H1 (cell line): ENCODE measurements at regions not wholly inside any gene's neighbourhood (a gene's known extent, or its start where the extent isn't known, plus 50 kb on each side); places are given as distances from the start of the nearest gene placed in this dataset.

ENCODE experiments used
- CTCF ChIA-PET: fragments of 300-600 bp; sonication (Branson Sonifier 250); formaldehyde crosslinking; loops from one replicate; lab custom pipeline; 2021; ENCODE audit not compliant: partially characterized antibody; lab: Charles Lee
- POLR2A ChIA-PET: fragments of 300-600 bp; sonication (Branson Sonifier 250); formaldehyde crosslinking; loops from one replicate; lab custom pipeline; 2021; ENCODE audit warnings: inconsistent platforms; ENCODE audit not compliant: partially characterized antibody; lab: Charles Lee
- DNase-seq, 2 experiments: peaks; one replicate each; pipeline versions ENCODE4 v3.0.0 to v3.0.0-alpha.2; 2010 to 2022; ENCODE audit warnings: low spot score in 2 of 2, low read depth in 1 of 2, mixed read lengths in 1 of 2
- FAIRE-seq: peaks from 2 replicates; lab custom pipeline; 2011; peaks lifted over from hg19 to GRCh38; lab: Jason Lieb, UNC
- H2AFZ ChIP-seq: 2 replicates; pipeline ENCODE4 v1.8.1; 2012; ENCODE audit warnings: low read length, inconsistent platforms
- H2AK5ac ChIP-seq: 2 replicates; pipeline ENCODE4 v1.6.1; 2013; ENCODE audit warnings: low read depth, low read length
- H2BK120ac ChIP-seq: replicated peaks from 2 replicates; pipeline ENCODE3; 2013; ENCODE audit warnings: low read depth, low read length, inconsistent platforms
- H2BK12ac ChIP-seq: 2 replicates; pipeline ENCODE4 v1.6.1; 2013; ENCODE audit warnings: low read depth, low read length
- H2BK15ac ChIP-seq: 2 replicates; pipeline ENCODE4 v1.6.1; 2013; ENCODE audit warnings: low read length
- H2BK20ac ChIP-seq: 2 replicates; pipeline ENCODE4 v1.6.1; 2013; ENCODE audit warnings: low read length
- H2BK5ac ChIP-seq: 2 replicates; pipeline ENCODE4 v1.6.1; 2013; ENCODE audit warnings: low read depth, low read length
- H3K14ac ChIP-seq: 2 replicates; pipeline ENCODE4 v1.6.1; 2013; ENCODE audit warnings: inconsistent platforms; ENCODE audit not compliant: insufficient read length
- H3K18ac ChIP-seq: 2 replicates; pipeline ENCODE4 v1.6.1; 2013; ENCODE audit warnings: low read length; ENCODE audit errors: extremely low read depth
- H3K23ac ChIP-seq: 2 replicates; pipeline ENCODE4 v1.6.1; 2013; ENCODE audit warnings: inconsistent platforms; ENCODE audit not compliant: insufficient read length
- H3K23me2 ChIP-seq: 2 replicates; pipeline ENCODE4 v1.6.1; 2013; ENCODE audit warnings: low read depth, low read length
- H3K27ac ChIP-seq: 2 replicates; pipeline ENCODE4 v1.6.1; 2011; ENCODE audit warnings: low read depth, low read length, inconsistent platforms
- H3K27me3 ChIP-seq, 4 experiments: replicated peaks in 1 of 4; 1 replicate in 1 of 4; 2 replicates in 3 of 4; pipeline versions ENCODE4 v1.6.1 to v1.8.1; 2011 to 2013; ENCODE audit warnings: low read length in 3 of 4, mild to moderate bottlenecking in 3 of 4, inconsistent platforms in 2 of 4, mixed read lengths in 2 of 4, moderate library complexity in 1 of 4; ENCODE audit not compliant: control insufficient read depth in 3 of 4, insufficient read depth in 3 of 4; ENCODE audit errors: extremely low read depth in 1 of 4
- H3K36me3 ChIP-seq, 4 experiments: 2 replicates each; pipeline versions ENCODE4 v1.6.1 to v1.8.1; 2011 to 2013; ENCODE audit warnings: mild to moderate bottlenecking in 4 of 4, low read length in 3 of 4, moderate library complexity in 2 of 4, control low read depth in 1 of 4, inconsistent platforms in 1 of 4; ENCODE audit not compliant: insufficient read depth in 4 of 4, control insufficient read depth in 2 of 4
- H3K4ac ChIP-seq: replicated peaks from 2 replicates; pipeline ENCODE3; 2013; ENCODE audit warnings: low read length, low read depth, mixed read lengths, inconsistent platforms; ENCODE audit not compliant: insufficient read length
- H3K4me1 ChIP-seq, 4 experiments: replicated peaks in 1 of 4; 1 replicate in 1 of 4; 2 replicates in 3 of 4; pipeline versions ENCODE4 v1.6.1 to v1.8.1; 2011 to 2013; ENCODE audit warnings: low read length in 3 of 4, inconsistent platforms in 2 of 4, mixed read lengths in 1 of 4; ENCODE audit not compliant: insufficient read depth in 4 of 4, control insufficient read depth in 3 of 4
- H3K4me2 ChIP-seq, 2 experiments: 2 replicates each; pipeline versions ENCODE4 v1.6.1 to v1.8.1; 2011 to 2013; ENCODE audit warnings: low read depth in 2 of 2, low read length in 2 of 2, control low read depth in 1 of 2, inconsistent platforms in 1 of 2, mild to moderate bottlenecking in 1 of 2; ENCODE audit not compliant: insufficient read depth in 1 of 2
- H3K4me3 ChIP-seq, 4 experiments: fragments of 200-600, 300-600 bp in 1 of 4; sonication (generic), shearing (Covaris generic), sonication (Bioruptor Twin) in 1 of 4; 2 replicates each; pipeline versions ENCODE4 v1.5.1 to v1.8.1; 2011 to 2016; ENCODE audit warnings: low read length in 4 of 4, low read depth in 3 of 4, control low read depth in 2 of 4, inconsistent platforms in 2 of 4, mild to moderate bottlenecking in 2 of 4, mixed read lengths in 1 of 4, moderate library complexity in 1 of 4; ENCODE audit not compliant: insufficient read depth in 2 of 4; ENCODE audit errors: extremely low read depth in 1 of 4
- H3K56ac ChIP-seq: replicated peaks from 2 replicates; pipeline ENCODE3; 2013; ENCODE audit warnings: low read depth, mild to moderate bottlenecking, mixed read lengths, low read length, inconsistent platforms; ENCODE audit not compliant: insufficient read length
- H3K79me1 ChIP-seq: 2 replicates; pipeline ENCODE4 v1.6.1; 2013; ENCODE audit warnings: low read depth, low read length, control low read depth
- H3K79me2 ChIP-seq, 2 experiments: 2 replicates each; pipeline versions ENCODE4 v1.6.1 to v1.8.1; 2012 to 2013; ENCODE audit warnings: low read length in 2 of 2, mild to moderate bottlenecking in 2 of 2, inconsistent platforms in 1 of 2; ENCODE audit not compliant: insufficient read depth in 2 of 2, control insufficient read depth in 1 of 2
- H3K9ac ChIP-seq, 4 experiments: replicated peaks in 1 of 4; 1 replicate in 1 of 4; 2 replicates in 3 of 4; pipeline versions ENCODE4 v1.6.1 to v1.8.1; 2011 to 2013; ENCODE audit warnings: low read depth in 3 of 4, low read length in 3 of 4, control low read depth in 2 of 4, mild to moderate bottlenecking in 2 of 4, moderate library complexity in 2 of 4, inconsistent platforms in 1 of 4; ENCODE audit errors: extremely low read depth in 1 of 4
- H3K9me3 ChIP-seq, 2 experiments: 2 replicates each; pipeline versions ENCODE4 v1.6.1 to v1.8.1; 2012 to 2013; ENCODE audit warnings: mild to moderate bottlenecking in 2 of 2, moderate library complexity in 2 of 2, control low read depth in 1 of 2, inconsistent platforms in 1 of 2, low read depth in 1 of 2, low read length in 1 of 2, mixed read lengths in 1 of 2; ENCODE audit not compliant: insufficient read depth in 2 of 2
- H4K20me1 ChIP-seq, 2 experiments: replicated peaks in 1 of 2; 2 replicates each; pipeline versions ENCODE3 to v1.8.1; 2011 to 2013; ENCODE audit warnings: inconsistent platforms in 2 of 2, low read length in 2 of 2, mild to moderate bottlenecking in 1 of 2; ENCODE audit not compliant: insufficient read depth in 2 of 2, control insufficient read depth in 1 of 2
- H4K5ac ChIP-seq: 2 replicates; pipeline ENCODE4 v1.6.1; 2013; ENCODE audit warnings: low read length, low read depth, mixed read lengths, inconsistent platforms; ENCODE audit not compliant: insufficient read length
- H4K8ac ChIP-seq: 2 replicates; pipeline ENCODE4 v1.8.0; 2013; ENCODE audit warnings: mild to moderate bottlenecking, moderate library complexity, low read length, inconsistent platforms; ENCODE audit not compliant: insufficient read depth; ENCODE audit errors: extremely low read depth
- H4K91ac ChIP-seq: replicated peaks from 2 replicates; pipeline ENCODE3; 2013; ENCODE audit warnings: low read length, mixed read lengths, inconsistent platforms; ENCODE audit not compliant: insufficient read length
- ASH2L ChIP-seq: fragments of 200-600, 300-600 bp; sonication (generic); IDR thresholded peaks from one replicate; pipeline ENCODE4 v1.7.1; 2017; ENCODE audit warnings: low read length
- CBX8 ChIP-seq: fragments of 300-800, 300-1000 bp; sonication (generic); IDR thresholded peaks from 2 replicates; pipeline ENCODE4 v1.7.1; 2016; ENCODE audit warnings: low read depth, low read length, borderline replicate concordance
- CTBP2 ChIP-seq: IDR thresholded peaks from 2 replicates; pipeline ENCODE4 v1.7.0; 2011; ENCODE audit warnings: borderline replicate concordance, mild to moderate bottlenecking, moderate library complexity, mixed read lengths, low read length; ENCODE audit not compliant: insufficient read depth, insufficient read length
- GTF2F1 ChIP-seq: IDR thresholded peaks from 2 replicates; pipeline ENCODE4 v1.6.1; 2012; ENCODE audit warnings: low read depth, low read length, improper control_type of control experiment, borderline replicate concordance
- HDAC2 ChIP-seq, 2 experiments: fragments of 300-600 bp in 1 of 2; sonication (generic) in 1 of 2; IDR thresholded peaks; 2 replicates each; pipeline ENCODE4 v1.6.1; 2011 to 2012; ENCODE audit warnings: low read depth in 2 of 2, low read length in 2 of 2, mild to moderate bottlenecking in 2 of 2, moderate library complexity in 2 of 2, borderline replicate concordance in 1 of 2, inconsistent platforms in 1 of 2
- KDM4A ChIP-seq: IDR thresholded peaks from one replicate; pipeline ENCODE4 v1.7.1; 2012; ENCODE audit warnings: low read depth, mild to moderate bottlenecking, moderate library complexity, low read length, inconsistent platforms; ENCODE audit not compliant: severe bottlenecking
- KDM5A ChIP-seq: fragments of 200-600 bp; IDR thresholded peaks from 2 replicates; pipeline ENCODE4 v1.7.1; 2012; ENCODE audit warnings: mild to moderate bottlenecking, low read length, inconsistent platforms, mixed read lengths
- RBBP5 ChIP-seq: IDR thresholded peaks from 2 replicates; pipeline ENCODE4 v1.7.1; 2012; ENCODE audit warnings: low read depth, mild to moderate bottlenecking, inconsistent platforms, low read length, moderate library complexity, borderline replicate concordance
- RFX5 ChIP-seq: IDR thresholded peaks from 2 replicates; pipeline ENCODE4 v1.6.1; 2011; ENCODE audit warnings: low read depth, low read length, improper control_type of control experiment, borderline replicate concordance
- RNF2 ChIP-seq: fragments of 200-900, 300-1000 bp; sonication (generic); IDR thresholded peaks from 2 replicates; pipeline ENCODE4 v1.7.1; 2016; ENCODE audit warnings: borderline replicate concordance, low read depth, mild to moderate bottlenecking, antibody characterized with exemption, low read length; ENCODE audit not compliant: poor library complexity, severe bottlenecking; ENCODE audit errors: missing control alignments
- SUZ12 ChIP-seq: fragments of 200-600 bp; sonication (generic); IDR thresholded peaks from 2 replicates; pipeline ENCODE4 v1.6.1; 2012; ENCODE audit warnings: mild to moderate bottlenecking, inconsistent platforms, low read length, moderate library complexity, mixed read lengths
- TCF12 ChIP-seq: IDR thresholded peaks from 2 replicates; pipeline ENCODE4 v1.6.1; 2011; ENCODE audit warnings: low read depth, mild to moderate bottlenecking, low read length
- WGBS, 2 experiments: shearing (Covaris generic) in 1 of 2; methylation state at CpG; one replicate each; pipeline versions ENCODE4 v1.1.6 to v1.1.7; 2013 to 2015; ENCODE audit warnings: low lambda C conversion rate in 2 of 2, mixed read lengths in 2 of 2, inconsistent platforms in 1 of 2, low coverage in 1 of 2, missing lambda C conversion rate in 1 of 2; ENCODE audit not compliant: insufficient replicate concordance in 2 of 2, insufficient coverage in 1 of 2, insufficient read length in 1 of 2; ENCODE audit errors: extremely low coverage in 1 of 2, missing lambda C conversion rate in 1 of 2; 5-methylcytosine and 5-hydroxymethylcytosine counted together
- TF ChIP-seq, protein P1 (sequence below): IDR thresholded peaks from 2 replicates; pipeline ENCODE4 v1.6.1; 2011; ENCODE audit warnings: low read length, improper control_type of control experiment

DNA sequence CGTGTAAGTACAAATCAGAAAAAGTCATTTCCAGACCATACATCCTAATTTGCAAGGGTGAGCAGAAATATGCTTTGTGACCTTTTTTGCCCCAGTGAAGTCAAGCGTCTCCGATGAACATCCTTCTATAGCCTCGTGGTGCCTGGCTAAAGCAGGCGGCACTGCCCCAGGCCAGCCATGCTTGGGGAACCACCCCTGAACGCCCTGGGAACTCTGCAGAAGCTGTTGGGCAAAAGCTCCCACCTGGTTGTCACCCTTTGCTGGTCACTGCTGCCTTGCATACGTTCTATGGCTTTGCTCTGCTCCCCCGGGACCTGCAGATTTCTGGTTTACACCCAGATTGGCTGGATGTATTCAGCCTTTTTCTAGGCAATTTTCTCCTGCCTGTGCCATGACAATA lies 256.4 kb downstream of the SS18 start:
- POLR2A ChIA-PET = no interaction called here
- Histone ChIP-seq H4K8ac (no peak overlapping the region), H3K4me3 (no peak overlapping the region), H3K4ac (no peak overlapping the region), H4K5ac (no peak overlapping the region), H2AK5ac (no peak overlapping the region), H4K20me1 (no peaks in the 10 kb centered on the region), H2BK15ac (no peak overlapping the region), H3K18ac (no peak overlapping the region), H2BK120ac (no peak overlapping the region), H3K36me3 (no peaks in the 10 kb centered on the region), H3K4me2 (no peak overlapping the region), H3K4me1 (no peaks in the 10 kb centered on the region), H3K23me2 (no peaks in the 10 kb centered on the region), H3K23ac (no peak overlapping the region), H3K79me2 (no peaks in the 10 kb centered on the region), H3K9me3 (no peaks in the 10 kb centered on the region), H4K91ac (no peak overlapping the region), H3K27me3 (no peaks in the 10 kb centered on the region), H3K14ac (no peak overlapping the region), H2BK5ac (no peak overlapping the region), H3K9ac (no peak overlapping the region), H3K79me1 (no peaks in the 10 kb centered on the region), H3K27ac (no peak overlapping the region), H3K56ac (no peak overlapping the region), H2BK20ac (no peak overlapping the region), H2BK12ac (no peak overlapping the region), H2AFZ (no peak overlapping the region)
- DNase-seq (no peak), FAIRE-seq (no peak)
- 89% methylated on average over 8 of the region's 8 CpGs; no CpG with 5 or more reads in 1 of the 2 experiments for WGBS, 2 experiments
- CTCF ChIA-PET = interaction anchor here (0.6 to 3.1 kb wide), 2 partner anchors 90 to 181 kb away, joined by 3 to 25 read pairs; no protein-coding TSS in a partner anchor
- no peak for TF ChIP-seq CTBP2
- TF ChIP-seq ASH2L = no peak
- TF ChIP-seq HDAC2 (IDR thresholded peaks at IDR 0.05; ENCODE audit: borderline replicate concordance in 1 of 2, low read depth in 2 of 2, low read length in 2 of 2) = no peak
- no peak for TF ChIP-seq KDM5A
- TF ChIP-seq, protein P1, sequence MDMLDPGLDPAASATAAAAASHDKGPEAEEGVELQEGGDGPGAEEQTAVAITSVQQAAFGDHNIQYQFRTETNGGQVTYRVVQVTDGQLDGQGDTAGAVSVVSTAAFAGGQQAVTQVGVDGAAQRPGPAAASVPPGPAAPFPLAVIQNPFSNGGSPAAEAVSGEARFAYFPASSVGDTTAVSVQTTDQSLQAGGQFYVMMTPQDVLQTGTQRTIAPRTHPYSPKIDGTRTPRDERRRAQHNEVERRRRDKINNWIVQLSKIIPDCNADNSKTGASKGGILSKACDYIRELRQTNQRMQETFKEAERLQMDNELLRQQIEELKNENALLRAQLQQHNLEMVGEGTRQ = no peak
- TF ChIP-seq KDM4A = no peak
- TF ChIP-seq RBBP5 = no peak
- TF ChIP-seq GTF2F1 = no peak
- TF ChIP-seq RFX5 = no peak
- no peak for TF ChIP-seq TCF12
- no peak for TF ChIP-seq SUZ12
- TF ChIP-seq CBX8 = no peak
- no peak for TF ChIP-seq RNF2
